ENCODE measurements at regions not wholly inside any gene's neighbourhood (a gene's known extent, or its start where the extent isn't known, plus 50 kb on each side); places are given as distances from the start of the nearest gene placed in this dataset.

- no peaks in the 10 kb centered on the region for H3K36me3 ChIP-seq (ENCODE audit: control insufficient read depth, insufficient read depth, low read length)
- DNase-seq (ENCODE audit: low read depth, low spot score), result no peak
- no peak for ATAC-seq
- H3K27me3 ChIP-seq (ENCODE audit: control insufficient read depth, insufficient read depth, low read length), result no peaks in the 10 kb centered on the region
- no TSS peak for BruUV-seq (replicated peaks)
- POLR2A ChIA-PET, result no interaction called here
- CTCF ChIA-PET, result no interaction called here
- in situ Hi-C loops (cut with HindIII; ENCODE audit: low pct_unique_long_range_greater_than_20kb, low sequenced_read_pairs) (no loop called here), intact Hi-C loops (cut with micrococcal nuclease; ENCODE audit: unreplicated experiment) (no loop called here)
- no peak overlapping the region for H3K27ac ChIP-seq (ENCODE audit: low read length)
- H3K4me1 ChIP-seq (ENCODE audit: control insufficient read depth, insufficient read depth, low read length), result no peaks in the 10 kb centered on the region
- H3K9me3 ChIP-seq (ENCODE audit: control insufficient read depth, insufficient read depth, low read depth, low read length), result no peaks in the 10 kb centered on the region
- TF ChIP-seq SIN3A (IDR thresholded peaks at IDR 0.05; ENCODE audit: borderline replicate concordance, insufficient read depth, low read depth, low read length) (no peak), REST (IDR thresholded peaks at IDR 0.05; ENCODE audit: insufficient read depth in 1 of 2, low read depth in 2 of 2, low read length in 1 of 2) (no peak), TCF7L2 (IDR thresholded peaks at IDR 0.05; ENCODE audit: low read depth, low read length) (no peak), POLR2AphosphoS5 (IDR thresholded peaks at IDR 0.05; ENCODE audit: low read depth, low read length) (no peak)
- TF ChIP-seq, protein P1, sequence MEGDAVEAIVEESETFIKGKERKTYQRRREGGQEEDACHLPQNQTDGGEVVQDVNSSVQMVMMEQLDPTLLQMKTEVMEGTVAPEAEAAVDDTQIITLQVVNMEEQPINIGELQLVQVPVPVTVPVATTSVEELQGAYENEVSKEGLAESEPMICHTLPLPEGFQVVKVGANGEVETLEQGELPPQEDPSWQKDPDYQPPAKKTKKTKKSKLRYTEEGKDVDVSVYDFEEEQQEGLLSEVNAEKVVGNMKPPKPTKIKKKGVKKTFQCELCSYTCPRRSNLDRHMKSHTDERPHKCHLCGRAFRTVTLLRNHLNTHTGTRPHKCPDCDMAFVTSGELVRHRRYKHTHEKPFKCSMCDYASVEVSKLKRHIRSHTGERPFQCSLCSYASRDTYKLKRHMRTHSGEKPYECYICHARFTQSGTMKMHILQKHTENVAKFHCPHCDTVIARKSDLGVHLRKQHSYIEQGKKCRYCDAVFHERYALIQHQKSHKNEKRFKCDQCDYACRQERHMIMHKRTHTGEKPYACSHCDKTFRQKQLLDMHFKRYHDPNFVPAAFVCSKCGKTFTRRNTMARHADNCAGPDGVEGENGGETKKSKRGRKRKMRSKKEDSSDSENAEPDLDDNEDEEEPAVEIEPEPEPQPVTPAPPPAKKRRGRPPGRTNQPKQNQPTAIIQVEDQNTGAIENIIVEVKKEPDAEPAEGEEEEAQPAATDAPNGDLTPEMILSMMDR (IDR thresholded peaks at IDR 0.05), result no peak
- H3K4me3 ChIP-seq (ENCODE audit: low read depth in 2 of 2, low read length in 2 of 2), result no peak overlapping the region
Measured at GRCh38 chr9:31574006-31574765, 810.3 kb upstream of the ACO1 start.

DNA sequence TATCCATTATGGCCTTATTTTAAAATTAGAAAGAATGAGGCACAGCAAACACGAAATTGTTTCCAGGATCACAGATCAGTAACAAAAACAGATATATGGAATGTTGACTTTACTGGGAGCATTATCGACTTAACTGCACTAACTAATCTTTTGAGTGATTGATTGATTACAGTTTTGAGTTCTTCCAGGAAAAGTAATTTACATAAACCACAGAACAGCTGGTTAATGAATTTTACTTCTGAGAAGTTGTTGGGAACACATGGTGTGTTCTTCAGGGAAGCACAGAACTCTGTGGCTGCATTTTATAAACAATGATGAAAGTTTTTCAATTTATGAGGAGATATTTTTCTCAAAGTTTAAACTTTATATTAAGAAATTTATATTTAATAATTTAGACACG is 802.4 kb upstream of the ACO1 start:
- Histone ChIP-seq H3K27ac (ENCODE audit: low read length) (no peak overlapping the region), H3K36me3 (ENCODE audit: control insufficient read depth, insufficient read depth, low read length) (no peaks in the 10 kb centered on the region; the same call in 1 of the 2 replicates), H3K4me3 (ENCODE audit: low read depth in 2 of 2, low read length in 2 of 2) (no peak overlapping the region), H3K4me1 (ENCODE audit: control insufficient read depth, insufficient read depth, low read length) (no peaks in the 10 kb centered on the region), H3K9me3 (ENCODE audit: control insufficient read depth, insufficient read depth, low read depth, low read length) (no peaks in the 10 kb centered on the region), H3K27me3 (ENCODE audit: control insufficient read depth, insufficient read depth, low read length) (no peaks in the 10 kb centered on the region)
- ATAC-seq, result no peak
- in situ Hi-C loops (cut with HindIII; ENCODE audit: low pct_unique_long_range_greater_than_20kb, low sequenced_read_pairs) (no loop called here), intact Hi-C loops (cut with micrococcal nuclease; ENCODE audit: unreplicated experiment) (no loop called here)
- ChIA-PET POLR2A (no interaction called here), CTCF (no interaction called here)
- no TSS peak for BruUV-seq (replicated peaks)
- TF ChIP-seq SIN3A (IDR thresholded peaks at IDR 0.05; ENCODE audit: borderline replicate concordance, insufficient read depth, low read depth, low read length), result no peak
- no peak for TF ChIP-seq TCF7L2 (IDR thresholded peaks at IDR 0.05; ENCODE audit: low read depth, low read length)
- DNase-seq (ENCODE audit: low read depth, low spot score), result no peak

GRCh38 chr9:31582561-31582960 is 801.9 kb upstream of the ACO1 start:
- no peak for ATAC-seq
- intact Hi-C loops (cut with micrococcal nuclease; ENCODE audit: unreplicated experiment) (no loop called here), in situ Hi-C loops (cut with HindIII; ENCODE audit: low pct_unique_long_range_greater_than_20kb, low sequenced_read_pairs) (no loop called here)
- Histone ChIP-seq H3K27me3 (ENCODE audit: control insufficient read depth, insufficient read depth, low read length) (no peaks in the 10 kb centered on the region), H3K4me3 (ENCODE audit: low read depth in 2 of 2, low read length in 2 of 2) (no peak overlapping the region), H3K36me3 (ENCODE audit: control insufficient read depth, insufficient read depth, low read length) (no peaks in the 10 kb centered on the region; the same call in 1 of the 2 replicates), H3K4me1 (ENCODE audit: control insufficient read depth, insufficient read depth, low read length) (no peaks in the 10 kb centered on the region), H3K27ac (ENCODE audit: low read length) (no peak overlapping the region), H3K9me3 (ENCODE audit: control insufficient read depth, insufficient read depth, low read depth, low read length) (no peaks in the 10 kb centered on the region)
- CTCF ChIA-PET, result no interaction called here
- DNase-seq (ENCODE audit: low read depth, low spot score), result no peak
- TF ChIP-seq REST (IDR thresholded peaks at IDR 0.05; ENCODE audit: insufficient read depth in 1 of 2, low read depth in 2 of 2, low read length in 1 of 2) (no peak), TCF7L2 (IDR thresholded peaks at IDR 0.05; ENCODE audit: low read depth, low read length) (no peak), POLR2AphosphoS5 (IDR thresholded peaks at IDR 0.05; ENCODE audit: low read depth, low read length) (no peak), SIN3A (IDR thresholded peaks at IDR 0.05; ENCODE audit: borderline replicate concordance, insufficient read depth, low read depth, low read length) (no peak)
- TF ChIP-seq, protein P1 (IDR thresholded peaks at IDR 0.05), result no peak
- BruUV-seq (replicated peaks), result no TSS peak
- POLR2A ChIA-PET, result no interaction called here
